HepG2 (cell line): ENCODE measurements at regions not wholly inside any gene's neighbourhood (a gene's known extent, or its start where the extent isn't known, plus 50 kb on each side); places are given as distances from the start of the nearest gene placed in this dataset.

ENCODE experiments used
- ATAC-seq: fragments of 200-7000 bp; cut with Tn5 transposase; 3 replicates; pipeline ENCODE4 v1.9.1; 2020; ENCODE audit warnings: mild to moderate bottlenecking, moderate library complexity
- BruUV-seq: library from RNA; stranded (reverse); fragments of 400-500 nt; replicated peaks from 2 replicates; lab custom pipeline; 2021; lab: Mats Ljungman, UMichigan
- CTCF ChIA-PET: fragments of 300-600 bp; formaldehyde crosslinking; extraction: SDS; loops from one replicate; lab custom pipeline; 2021; ENCODE audit warnings: low total read pairs, inconsistent platforms, low intra/inter-chr PET ratio; lab: Yijun Ruan, JAX
- POLR2A ChIA-PET: fragments of 350-600 bp; sonication (Branson Sonifier 250); formaldehyde crosslinking; loops from one replicate; lab custom pipeline; 2020; ENCODE audit warnings: antibody characterized with exemption, inconsistent platforms; lab: Yijun Ruan, JAX
- DNase-seq: peaks from one replicate; pipeline ENCODE4 v3.0.0-alpha.2; 2015; ENCODE audit warnings: low spot score
- FAIRE-seq: peaks from 3 replicates; lab custom pipeline; 2011; peaks lifted over from hg19 to GRCh38; lab: Jason Lieb, UNC
- H2AFZ ChIP-seq: one replicate; pipeline ENCODE4 v1.6.1; 2011; ENCODE audit warnings: low read length, inconsistent platforms
- H3K27ac ChIP-seq: fragments of 300-600 bp; 3 replicates; pipeline ENCODE4 v1.8.0; 2011; ENCODE audit warnings: mixed run types, mild to moderate bottlenecking, mixed read lengths, low read length, inconsistent platforms; ENCODE audit not compliant: insufficient read depth; ENCODE audit errors: extremely low read length
- H3K27me3 ChIP-seq, 2 experiments: fragments of 200-600 bp in 1 of 2; 2 replicates in 1 of 2; 3 replicates in 1 of 2; pipeline versions ENCODE4 v1.6.0 to v1.8.0; 2011; ENCODE audit warnings: low read length in 2 of 2, mild to moderate bottlenecking in 2 of 2, moderate library complexity in 2 of 2, inconsistent platforms in 1 of 2; ENCODE audit not compliant: insufficient read depth in 2 of 2, control insufficient read depth in 1 of 2
- H3K36me3 ChIP-seq, 2 experiments: fragments of 200-600 bp in 1 of 2; replicated peaks in 1 of 2; 2 replicates in 1 of 2; 3 replicates in 1 of 2; pipeline versions ENCODE4 v1.5.1 to v1.8.0; 2011; ENCODE audit warnings: low read length in 2 of 2, inconsistent platforms in 1 of 2; ENCODE audit not compliant: insufficient read depth in 2 of 2, control insufficient read depth in 1 of 2
- H3K4me1 ChIP-seq: 2 replicates; pipeline ENCODE4 v1.5.1; 2012; ENCODE audit warnings: low read length, inconsistent platforms; ENCODE audit not compliant: insufficient read depth
- H3K4me2 ChIP-seq: 2 replicates; pipeline ENCODE4 v1.6.0; 2011; ENCODE audit warnings: low read depth, low read length, inconsistent platforms
- H3K4me3 ChIP-seq, 3 experiments: fragments of 200-600 bp in 1 of 3; sonication (generic), shearing (Covaris generic) in 1 of 3; replicated peaks in 1 of 3; 2 replicates each; pipeline ENCODE4 v1.5.1; 2011 to 2016; ENCODE audit warnings: low read length in 3 of 3, inconsistent platforms in 2 of 3, low read depth in 2 of 3, mild to moderate bottlenecking in 2 of 3, control low read depth in 1 of 3, mixed read lengths in 1 of 3; ENCODE audit not compliant: insufficient read depth in 1 of 3
- H3K79me2 ChIP-seq: one replicate; pipeline ENCODE4 v1.6.1; 2011; ENCODE audit warnings: low read length, inconsistent platforms; ENCODE audit not compliant: insufficient read depth
- H3K9ac ChIP-seq: 2 replicates; pipeline ENCODE4 v1.6.0; 2011; ENCODE audit warnings: mild to moderate bottlenecking, low read depth, low read length, inconsistent platforms; ENCODE audit not compliant: insufficient read depth
- H3K9me3 ChIP-seq: 2 replicates; pipeline ENCODE4 v1.5.1; 2012; ENCODE audit warnings: mild to moderate bottlenecking, low read length
- H4K20me1 ChIP-seq: 2 replicates; pipeline ENCODE4 v1.6.0; 2011; ENCODE audit warnings: inconsistent platforms, mild to moderate bottlenecking, low read length, moderate library complexity; ENCODE audit not compliant: insufficient read depth
- ARID3A ChIP-seq: IDR thresholded peaks from 2 replicates; pipeline ENCODE4 v1.6.1; 2012; ENCODE audit warnings: low read depth, low read length, improper control_type of control experiment
- GLI4 ChIP-seq: sonication (generic); formaldehyde crosslinking; IDR thresholded peaks from 2 replicates; pipeline ENCODE4 v1.5.1; 2020; ENCODE audit warnings: missing genetic modification reagents, mild to moderate bottlenecking, moderate library complexity, borderline replicate concordance
- MYPOP ChIP-seq: sonication (generic); formaldehyde crosslinking; IDR thresholded peaks from 2 replicates; pipeline ENCODE4 v1.8.1; 2023; ENCODE audit warnings: mild to moderate bottlenecking, moderate library complexity, missing genetic modification reagents
- PBX3 ChIP-seq: sonication (generic); formaldehyde crosslinking; IDR thresholded peaks from 2 replicates; pipeline ENCODE4 v1.8.1; 2023; ENCODE audit warnings: missing genetic modification reagents, inconsistent platforms, borderline replicate concordance
- RFX3 ChIP-seq: IDR thresholded peaks from 2 replicates; pipeline ENCODE4 v1.6.1; 2016; ENCODE audit warnings: missing biosample characterization, missing genetic modification reagents
- SNAI1 ChIP-seq: sonication (generic); formaldehyde crosslinking; IDR thresholded peaks from 2 replicates; pipeline ENCODE4 v1.5.0; 2020; ENCODE audit warnings: mild to moderate bottlenecking, missing genetic modification reagents, borderline replicate concordance
- STAG1 ChIP-seq: sonication (generic); formaldehyde crosslinking; IDR thresholded peaks from 2 replicates; pipeline ENCODE4 v1.4.0; 2020; ENCODE audit warnings: missing genetic modification reagents
- TRIM22 ChIP-seq: fragments of 450-650 bp; IDR thresholded peaks from 2 replicates; pipeline ENCODE4 v1.6.1; 2017
- ZBTB8A ChIP-seq: sonication (generic); formaldehyde crosslinking; IDR thresholded peaks from 2 replicates; pipeline ENCODE4 v1.4.0; 2020; ENCODE audit warnings: mild to moderate bottlenecking, low read depth, missing genetic modification reagents, borderline replicate concordance
- ZNF292 ChIP-seq: sonication (generic); formaldehyde crosslinking; IDR thresholded peaks from 2 replicates; pipeline ENCODE4 v1.8.1; 2022; ENCODE audit warnings: mild to moderate bottlenecking, low read depth, missing genetic modification reagents, borderline replicate concordance
- ZNF644 ChIP-seq: IDR thresholded peaks from 2 replicates; pipeline ENCODE4 v1.6.1; 2016; ENCODE audit warnings: low read depth
- ZNF737 ChIP-seq: sonication (generic); formaldehyde crosslinking; IDR thresholded peaks from 2 replicates; pipeline ENCODE4 v1.5.0; 2020; ENCODE audit warnings: missing genetic modification reagents, mild to moderate bottlenecking, borderline replicate concordance
- ZNF776 ChIP-seq: sonication (generic); formaldehyde crosslinking; IDR thresholded peaks from 2 replicates; pipeline ENCODE4 v1.4.0; 2020; ENCODE audit warnings: mild to moderate bottlenecking, missing genetic modification reagents
- ZNF891 ChIP-seq: sonication (generic); formaldehyde crosslinking; IDR thresholded peaks from 2 replicates; pipeline ENCODE4 v1.5.0; 2020; ENCODE audit warnings: mild to moderate bottlenecking, missing genetic modification reagents
- in situ Hi-C: cut with HindIII; loops from 2 replicates; pipeline ENCODE4 v1.10.0; 2017; ENCODE audit warnings: low pct_unique_long_range_greater_than_20kb; ENCODE audit not compliant: extremely low pct_ligation_motif_present
- intact Hi-C: fragments of 100-400 bp; cut with micrococcal nuclease; formaldehyde crosslinking; loops from one replicate; pipeline ENCODE4 v1.10.0; 2022; ENCODE audit not compliant: unreplicated experiment

GRCh38 chr3:30204126-30204525, 402.3 kb upstream of the TGFBR2 start:
- BruUV-seq = no TSS peak

More at GRCh38 chr3:30204126-30204525, 402.3 kb upstream of the TGFBR2 start:
- no peak for DNase-seq
- H2AFZ ChIP-seq = no peak overlapping the region
- no peak for TF ChIP-seq PBX3 (CRISPR knock-in tag)
- no peak for TF ChIP-seq MYPOP (CRISPR knock-in tag)
- no peak for TF ChIP-seq RFX3 (CRISPR knock-in tag)
- no peak for TF ChIP-seq ZNF644
- no peak for TF ChIP-seq ZNF776 (CRISPR knock-in tag)
- TF ChIP-seq SNAI1 (CRISPR knock-in tag) = no peak
- no peak for TF ChIP-seq ARID3A
- no peak for TF ChIP-seq TRIM22
- TF ChIP-seq ZBTB8A (CRISPR knock-in tag) = no peak
- no peak for TF ChIP-seq ZNF891
- no peak for TF ChIP-seq STAG1 (CRISPR knock-in tag)
- no peak for TF ChIP-seq ZNF737 (CRISPR knock-in tag)
- TF ChIP-seq GLI4 (CRISPR knock-in tag) = no peak
- no peak for TF ChIP-seq ZNF292 (CRISPR knock-in tag)
- TF ChIP-seq, all 625 proteins: peak for 0
- Histone ChIP-seq H3K4me2 (no peak overlapping the region), H3K27me3 (no peaks in the 10 kb centered on the region), H3K36me3 (no peaks in the 10 kb centered on the region), H3K27ac (no peak overlapping the region), H3K9me3 (no peaks in the 10 kb centered on the region), H3K4me3 (no peak overlapping the region), H3K79me2 (no peaks in the 10 kb centered on the region), H3K9ac (no peak overlapping the region), H3K4me1 (peaks cover 9% of the 10 kb centered on the region), H4K20me1 (no peaks in the 10 kb centered on the region)
- in situ Hi-C loops (no loop called here), intact Hi-C loops (no loop called here)
- POLR2A ChIA-PET = no interaction called here
- FAIRE-seq (no peak), ATAC-seq (no peak)
- CTCF ChIA-PET = no interaction called here
